ENCODE measurements at regions not wholly inside any gene's neighbourhood (a gene's known extent, or its start where the extent isn't known, plus 50 kb on each side); places are given as distances from the start of the nearest gene placed in this dataset.

GRCh38 chr6:126914172-126914571 lies 204.3 kb upstream of the RSPO3 start:
- intact Hi-C loops (cut with micrococcal nuclease) = no loop called here
- no peak for DNase-seq
- Mint-ChIP-seq H3K27me3 (no peaks in the 10 kb centered on the region), H3K36me3 (ENCODE audit: low read depth) (no peaks in the 10 kb centered on the region), H3K27ac (no peak overlapping the region), H3K4me3 (no peak overlapping the region), H3K4me1 (ENCODE audit: low read depth) (no peaks in the 10 kb centered on the region), H3K9me3 (no peaks in the 10 kb centered on the region)
- TF ChIP-seq CTCF (IDR thresholded peaks at IDR 0.05) = no peak
- ChIA-PET CTCF (no interaction called here), POLR2A (interaction anchor here (0.7 kb wide), 1 partner anchor 47 kb away, joined by 3 read pairs; no protein-coding TSS in a partner anchor)
- no peak for ATAC-seq

- POLR2A ChIA-PET = no interaction called here
- H3K9me3 Mint-ChIP-seq = no peaks in the 10 kb centered on the region
- no peak overlapping the region for H3K27ac Mint-ChIP-seq
- intact Hi-C loops (cut with micrococcal nuclease) = no loop called here
- TF ChIP-seq CTCF (IDR thresholded peaks at IDR 0.05) = no peak
- CTCF ChIA-PET = no interaction called here
- no peak for DNase-seq
- H3K36me3 Mint-ChIP-seq (ENCODE audit: low read depth) = no peaks in the 10 kb centered on the region
- H3K27me3 Mint-ChIP-seq = no peaks in the 10 kb centered on the region
- ATAC-seq = no peak
- no peak overlapping the region for H3K4me3 Mint-ChIP-seq
- no peaks in the 10 kb centered on the region for H3K4me1 Mint-ChIP-seq (ENCODE audit: low read depth)
Observed at GRCh38 chr6:126914801-126915200, 203.7 kb upstream of the RSPO3 start.

GRCh38 chr6:126919947-126920346 lies 198.5 kb upstream of the RSPO3 start:
- DNase-seq = no peak
- ChIA-PET CTCF (no interaction called here), POLR2A (no interaction called here)
- Mint-ChIP-seq H3K27ac (no peak overlapping the region), H3K4me3 (no peak overlapping the region), H3K4me1 (ENCODE audit: low read depth) (no peaks in the 10 kb centered on the region), H3K36me3 (ENCODE audit: low read depth) (no peaks in the 10 kb centered on the region), H3K9me3 (no peaks in the 10 kb centered on the region), H3K27me3 (peaks cover 4% of the 10 kb centered on the region)
- intact Hi-C loops (cut with micrococcal nuclease) = no loop called here
- no peak for TF ChIP-seq CTCF (IDR thresholded peaks at IDR 0.05)
- ATAC-seq = no peak

GRCh38 chr6:126923807-126924206 lies 194.7 kb upstream of the RSPO3 start:
- Mint-ChIP-seq H3K4me1 (ENCODE audit: low read depth) (no peaks in the 10 kb centered on the region), H3K27me3 (peaks cover 4% of the 10 kb centered on the region), H3K9me3 (no peaks in the 10 kb centered on the region), H3K4me3 (no peak overlapping the region), H3K27ac (no peak overlapping the region), H3K36me3 (ENCODE audit: low read depth) (no peaks in the 10 kb centered on the region)
- TF ChIP-seq CTCF (IDR thresholded peaks at IDR 0.05) = no peak
- intact Hi-C loops (cut with micrococcal nuclease) = no loop called here
- DNase-seq = no peak
- CTCF ChIA-PET = no interaction called here
- POLR2A ChIA-PET = no interaction called here
- ATAC-seq = no peak

- ChIA-PET POLR2A (no interaction called here), CTCF (no interaction called here)
- H3K4me1 Mint-ChIP-seq (ENCODE audit: low read depth) = no peaks in the 10 kb centered on the region
- H3K27me3 Mint-ChIP-seq = no peaks in the 10 kb centered on the region
- ATAC-seq = no peak
- no peak for DNase-seq
- H3K36me3 Mint-ChIP-seq (ENCODE audit: low read depth) = no peaks in the 10 kb centered on the region
- intact Hi-C loops (cut with micrococcal nuclease) = no loop called here
- no peak overlapping the region for H3K4me3 Mint-ChIP-seq
- H3K27ac Mint-ChIP-seq = no peak overlapping the region
- no peak for TF ChIP-seq CTCF (IDR thresholded peaks at IDR 0.05)
- no peaks in the 10 kb centered on the region for H3K9me3 Mint-ChIP-seq
Observed at GRCh38 chr6:126926926-126927325, 191.5 kb upstream of the RSPO3 start.
